HEK293 (cell line): ENCODE measurements at regions not wholly inside any gene's neighbourhood (a gene's known extent, or its start where the extent isn't known, plus 50 kb on each side); places are given as distances from the start of the nearest gene placed in this dataset.

Source experiments
- CTCF ChIP-seq: fragments of 450-650 bp; formaldehyde crosslinking; IDR thresholded peaks from 2 replicates; pipeline ENCODE4 v1.5.1; 2016; ENCODE audit warnings: missing biosample characterization, missing genetic modification characterization
- SETDB1 ChIP-seq: IDR thresholded peaks from one replicate; pipeline ENCODE4 v1.6.1; 2017; ENCODE audit warnings: mild to moderate bottlenecking, low read length, moderate library complexity, mixed read lengths; ENCODE audit not compliant: insufficient read length
- SP2 ChIP-seq: fragments of 450-650 bp; formaldehyde crosslinking; IDR thresholded peaks from 2 replicates; pipeline ENCODE4 v1.5.1; 2016; ENCODE audit warnings: missing biosample characterization, missing genetic modification characterization
- SP7 ChIP-seq: fragments of 450-650 bp; formaldehyde crosslinking; IDR thresholded peaks from 2 replicates; pipeline ENCODE4 v1.5.1; 2016; ENCODE audit warnings: missing biosample characterization, missing genetic modification characterization
- ZBTB8A ChIP-seq: fragments of 450-650 bp; formaldehyde crosslinking; IDR thresholded peaks from 2 replicates; pipeline ENCODE4 v1.5.1; 2016; ENCODE audit warnings: missing biosample characterization, missing genetic modification characterization
- ZNF140 ChIP-seq: fragments of 450-650 bp; formaldehyde crosslinking; IDR thresholded peaks from 2 replicates; pipeline ENCODE4 v1.5.1; 2016; ENCODE audit warnings: missing biosample characterization, missing genetic modification characterization
- ZNF18 ChIP-seq: fragments of 450-650 bp; formaldehyde crosslinking; IDR thresholded peaks from 2 replicates; pipeline ENCODE4 v1.5.1; 2016; ENCODE audit warnings: missing biosample characterization, missing genetic modification characterization
- ZNF274 ChIP-seq, 2 experiments: fragments of 200-500 bp in 1 of 2; fragments of 450-650 bp in 1 of 2; sonication (Bioruptor generic) in 1 of 2; formaldehyde crosslinking in 1 of 2; IDR thresholded peaks; 2 replicates each; pipeline versions ENCODE4 v1.5.1 to v1.6.1; 2014 to 2016; ENCODE audit warnings: borderline replicate concordance in 1 of 2, inconsistent platforms in 1 of 2, low read length in 1 of 2, missing biosample characterization in 1 of 2, missing genetic modification characterization in 1 of 2
- ZNF510 ChIP-seq: fragments of 450-650 bp; formaldehyde crosslinking; IDR thresholded peaks from 2 replicates; pipeline ENCODE4 v1.5.1; 2018; ENCODE audit warnings: mild to moderate bottlenecking, missing genetic modification characterization, missing biosample characterization; ENCODE audit not compliant: insufficient replicate concordance
- ZNF777 ChIP-seq: fragments of 450-650 bp; formaldehyde crosslinking; IDR thresholded peaks from 2 replicates; pipeline ENCODE4 v1.5.1; 2017; ENCODE audit warnings: missing biosample characterization, missing genetic modification characterization, borderline replicate concordance
- ZXDB ChIP-seq: fragments of 450-650 bp; formaldehyde crosslinking; IDR thresholded peaks from 2 replicates; pipeline ENCODE4 v1.5.1; 2016; ENCODE audit warnings: missing biosample characterization, missing genetic modification characterization
- TF ChIP-seq, protein P1 (sequence below): sonication (generic); formaldehyde crosslinking; IDR thresholded peaks from 2 replicates; pipeline ENCODE4 v1.8.1; 2022; ENCODE audit warnings: mild to moderate bottlenecking, moderate library complexity, missing genetic modification reagents

- no peak for TF ChIP-seq ZBTB8A (tag by site-specific recombination)
- TF ChIP-seq ZNF18 (tag by site-specific recombination): no peak
- no peak for TF ChIP-seq SP7
- no peak for TF ChIP-seq ZNF510 (tag by site-specific recombination)
- TF ChIP-seq ZXDB (tag by site-specific recombination): no peak
- no peak for TF ChIP-seq ZNF274 (IDR thresholded peaks at IDR 0.05; ENCODE audit: low read length)
- no peak for TF ChIP-seq ZNF274 (tag by site-specific recombination; IDR thresholded peaks at IDR 0.05; ENCODE audit: borderline replicate concordance)
- no peak for TF ChIP-seq CTCF
- TF ChIP-seq SETDB1: no peak
- TF ChIP-seq SP2: no peak
- TF ChIP-seq ZNF777: no peak
- no peak for TF ChIP-seq ZNF140 (tag by site-specific recombination)
- TF ChIP-seq, protein P1, sequence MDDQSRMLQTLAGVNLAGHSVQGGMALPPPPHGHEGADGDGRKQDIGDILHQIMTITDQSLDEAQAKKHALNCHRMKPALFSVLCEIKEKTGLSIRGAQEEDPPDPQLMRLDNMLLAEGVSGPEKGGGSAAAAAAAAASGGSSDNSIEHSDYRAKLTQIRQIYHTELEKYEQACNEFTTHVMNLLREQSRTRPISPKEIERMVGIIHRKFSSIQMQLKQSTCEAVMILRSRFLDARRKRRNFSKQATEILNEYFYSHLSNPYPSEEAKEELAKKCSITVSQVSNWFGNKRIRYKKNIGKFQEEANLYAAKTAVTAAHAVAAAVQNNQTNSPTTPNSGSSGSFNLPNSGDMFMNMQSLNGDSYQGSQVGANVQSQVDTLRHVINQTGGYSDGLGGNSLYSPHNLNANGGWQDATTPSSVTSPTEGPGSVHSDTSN (CRISPR knock-in tag): no peak
Measured at GRCh38 chr15:39369768-39370167, 211.1 kb upstream of the THBS1 start.
